Tibial nerve (tissue), 4 donors: ENCODE measurements at regions not wholly inside any gene's neighbourhood (a gene's known extent, or its start where the extent isn't known, plus 50 kb on each side); places are given as distances from the start of the nearest gene placed in this dataset.

Source experiments
- CTCF ChIP-seq, 5 experiments: fragments of 200-600 bp in 3 of 5; fragments of 450-650 bp in 2 of 5; sonication (generic) in 3 of 5; IDR thresholded peaks; one replicate each; pipeline ENCODE4 v1.5.1; 2016 to 2019; ENCODE audit warnings: antibody characterized with exemption in 5 of 5, mild to moderate bottlenecking in 3 of 5, moderate library complexity in 2 of 5
- EP300 ChIP-seq, 2 donors: sonication (generic); formaldehyde crosslinking; IDR thresholded peaks; one replicate each; pipeline ENCODE4 v1.6.1; 2017; ENCODE audit warnings: antibody characterized with exemption in 2 of 2, mild to moderate bottlenecking in 1 of 2
- POLR2A ChIP-seq, 2 donors: fragments of 450-650 bp; IDR thresholded peaks; one replicate each; pipeline ENCODE4 v1.6.1; 2017; ENCODE audit warnings: antibody characterized with exemption in 2 of 2, mild to moderate bottlenecking in 2 of 2, moderate library complexity in 2 of 2

- TF ChIP-seq POLR2A (IDR thresholded peaks at IDR 0.05) (no peak), CTCF (IDR thresholded peaks at IDR 0.05) (no peak), EP300 (IDR thresholded peaks at IDR 0.05) (no peak)
These were observed 63.0 kb downstream of the ZNF22 start for GRCh38 chr10:45063591-45064231.
